Fibroblast of the aortic adventitia (primary cell): ENCODE measurements at regions not wholly inside any gene's neighbourhood (a gene's known extent, or its start where the extent isn't known, plus 50 kb on each side); places are given as distances from the start of the nearest gene placed in this dataset.

Source experiments
- DNase-seq: peaks from one replicate; pipeline ENCODE4 v3.0.0-alpha.2; 2010; ENCODE audit warnings: low read depth
- H3K4me3 ChIP-seq: 2 replicates; pipeline ENCODE4 v1.5.1; 2011; ENCODE audit warnings: low read depth, mild to moderate bottlenecking, control low read depth, low read length, moderate library complexity
- CTCF ChIP-seq: IDR thresholded peaks from 2 replicates; pipeline ENCODE4 v1.5.1; 2011; ENCODE audit warnings: mild to moderate bottlenecking, low read length, control low read depth, inconsistent platforms; ENCODE audit not compliant: insufficient read depth

- DNase-seq: no peak
- no peak overlapping the region for H3K4me3 ChIP-seq
- no peak for TF ChIP-seq CTCF
Observed at GRCh38 chr15:52997123-52997522, 207.0 kb upstream of the ONECUT1 start.

- no peak for TF ChIP-seq CTCF
- no peak for DNase-seq
- H3K4me3 ChIP-seq: no peak overlapping the region
Observed at GRCh38 chr15:52994290-52994689, 204.2 kb upstream of the ONECUT1 start.

GRCh38 chr15:52984507-52984906 is 194.4 kb upstream of the ONECUT1 start:
- TF ChIP-seq CTCF: no peak
- no peak for DNase-seq
- H3K4me3 ChIP-seq: no peak overlapping the region

DNA sequence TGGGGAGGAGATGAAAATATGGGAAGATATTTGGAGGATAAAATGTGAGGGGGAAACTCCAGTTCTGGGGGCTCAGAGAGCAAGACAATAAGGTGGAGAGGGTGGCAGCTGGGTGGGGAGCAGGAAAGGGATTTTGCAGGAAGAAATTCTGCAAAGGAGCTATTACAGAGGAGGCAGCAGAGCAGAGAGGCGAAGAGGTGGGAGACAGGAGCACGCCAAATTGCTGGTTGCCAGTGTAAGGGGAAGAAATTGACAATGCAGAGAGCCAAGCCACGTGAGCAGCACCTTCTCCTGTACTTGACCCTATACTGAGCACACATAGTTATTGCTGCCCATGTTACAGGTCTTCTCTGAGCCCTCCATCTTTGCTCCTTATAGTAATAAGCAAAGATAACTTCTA is 190.3 kb upstream of the ONECUT1 start:
- TF ChIP-seq CTCF: no peak
- no peak overlapping the region for H3K4me3 ChIP-seq
- DNase-seq: no peak

DNA sequence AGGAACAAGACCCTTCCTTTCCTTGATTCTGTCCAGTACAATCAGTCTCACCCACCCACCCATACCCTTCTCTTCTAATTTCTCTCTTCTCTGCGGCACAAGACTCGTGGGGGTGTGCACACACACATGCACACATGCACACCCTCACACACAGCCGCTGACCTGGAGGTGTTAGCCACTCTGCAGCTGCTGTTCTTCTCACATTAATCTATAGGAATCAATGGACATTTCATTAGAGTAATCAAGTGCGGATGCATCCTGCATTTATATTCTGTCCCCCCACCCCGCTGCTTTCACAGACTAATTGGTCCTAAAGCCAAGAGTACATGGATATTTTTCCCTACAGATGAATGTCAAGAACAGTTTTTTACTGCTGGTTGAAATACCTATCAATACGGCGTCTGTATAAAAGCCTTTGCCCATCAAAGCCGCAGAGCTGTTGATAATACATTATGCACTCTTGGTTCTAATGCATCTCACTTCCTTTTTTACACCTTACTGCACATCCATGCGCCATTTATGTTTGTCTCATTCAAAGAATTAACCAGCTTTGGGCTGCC is 186.5 kb upstream of the ONECUT1 start:
- H3K4me3 ChIP-seq: no peak overlapping the region
- TF ChIP-seq CTCF: no peak
- no peak for DNase-seq

GRCh38 chr15:52975941-52976449 is 185.9 kb upstream of the ONECUT1 start:
- TF ChIP-seq CTCF: no peak
- H3K4me3 ChIP-seq: no peak overlapping the region
- DNase-seq: no peak

- no peak overlapping the region for H3K4me3 ChIP-seq
- no peak for TF ChIP-seq CTCF
- no peak for DNase-seq
Observed at GRCh38 chr15:52963865-52964264, 173.7 kb upstream of the ONECUT1 start.
